Ovary (tissue), 7 donors: ENCODE measurements at regions not wholly inside any gene's neighbourhood (a gene's known extent, or its start where the extent isn't known, plus 50 kb on each side); places are given as distances from the start of the nearest gene placed in this dataset.

Experiments used
- DNase-seq, 5 donors: peaks; one replicate each; pipeline ENCODE4 v3.0.0-alpha.2; 2019 to 2020
- H3K27ac ChIP-seq, 2 donors: fragments of 200-600 bp; one replicate each; pipeline versions ENCODE4 v1.5.1 to v1.8.0; 2019 to 2022
- H3K27me3 ChIP-seq: fragments of 200-600 bp; one replicate; pipeline ENCODE4 v1.8.0; 2022
- H3K36me3 ChIP-seq: fragments of 200-600 bp; sonication (generic); one replicate; pipeline ENCODE4 v1.5.1; 2019
- H3K4me1 ChIP-seq: one replicate; pipeline ENCODE4 v1.8.1; 2013; ENCODE audit warnings: mild to moderate bottlenecking, moderate library complexity; ENCODE audit not compliant: insufficient read depth
- H3K4me3 ChIP-seq: fragments of 200-600 bp; sonication (generic); one replicate; pipeline ENCODE4 v1.5.1; 2017
- H3K9me3 ChIP-seq, 2 donors: fragments of 200-600 bp in 1 of 2; sonication (generic) in 1 of 2; one replicate each; pipeline versions ENCODE4 v1.5.1 to v1.8.1; 2013 to 2019; ENCODE audit warnings: mild to moderate bottlenecking in 1 of 2, moderate library complexity in 1 of 2
- CTCF ChIP-seq, 3 donors: fragments of 450-650 bp in 2 of 3; fragments of 200-600 bp in 1 of 3; IDR thresholded peaks; one replicate each; pipeline versions ENCODE4 v1.5.1 to v1.8.0; 2016 to 2022; ENCODE audit warnings: antibody characterized with exemption in 3 of 3, mild to moderate bottlenecking in 1 of 3
- EP300 ChIP-seq: sonication (generic); formaldehyde crosslinking; IDR thresholded peaks from one replicate; pipeline ENCODE4 v1.6.1; 2017; ENCODE audit warnings: antibody characterized with exemption
- POLR2A ChIP-seq: fragments of 450-650 bp; IDR thresholded peaks from one replicate; pipeline ENCODE4 v1.6.1; 2017; ENCODE audit warnings: antibody characterized with exemption, mild to moderate bottlenecking, moderate library complexity
- WGBS, 3 donors: extraction: QIAGEN DNeasy Blood & Tissue Kit in 1 of 3; methylation state at CpG; one replicate each; pipeline versions ENCODE4 v1.1.5 to v1.1.7; 2013 to 2017; 5-methylcytosine and 5-hydroxymethylcytosine counted together
- intact Hi-C, 4 donors: fragments of 100-400 bp; cut with DNase I; formaldehyde crosslinking; loops; one replicate each; pipeline versions ENCODE4 v1.11.0 to v1.15.1; 2022 to 2023
- donor health status: DM: no; HTN: no; CAD: no; lungs with moderate emphysema.
- donor health status: DM: no; HTN: no; CAD: no.
- donor health status: Bipolar disorder and iron deficiency.
- donor health status: DM: no; HTN: no; CAD: no.
- donor health status: DM: yes; HTN: yes; CAD: no.

- no peak for DNase-seq
- H3K27ac ChIP-seq = no peak overlapping the region
- H3K4me3 ChIP-seq = no peak overlapping the region
- H3K27me3 ChIP-seq = no peaks in the 10 kb centered on the region
- WGBS, 3 donors = 67 to 75% (median 71%) methylated on average over 8 of the region's 8 CpGs
- no peaks in the 10 kb centered on the region for H3K9me3 ChIP-seq
- intact Hi-C loops = no loop called here
- no peaks in the 10 kb centered on the region for H3K4me1 ChIP-seq
- H3K36me3 ChIP-seq = no peaks in the 10 kb centered on the region
- TF ChIP-seq CTCF (IDR thresholded peaks at IDR 0.05) (no peak), EP300 (no peak), POLR2A (no peak)
These were observed 193.7 kb downstream of the OLFM1 start for GRCh38 chr9:135281151-135281550.

GRCh38 chr9:135281791-135282737, 194.6 kb downstream of the OLFM1 start:
- Histone ChIP-seq H3K27me3 (no peaks in the 10 kb centered on the region), H3K27ac (no peak overlapping the region), H3K4me1 (no peaks in the 10 kb centered on the region), H3K4me3 (no peak overlapping the region), H3K36me3 (no peaks in the 10 kb centered on the region), H3K9me3 (no peaks in the 10 kb centered on the region)
- TF ChIP-seq POLR2A (no peak), CTCF (IDR thresholded peaks at IDR 0.05) (no peak), EP300 (no peak)
- DNase-seq = peak; percentile 55 to 84 (median 59)
- intact Hi-C loops = no loop called here
- 9 to 14% (median 11%) methylated on average over 24 of the region's 24 CpGs for WGBS, 3 donors

GRCh38 chr9:135282808-135283207, 195.3 kb downstream of the OLFM1 start:
- Histone ChIP-seq H3K27me3 (no peaks in the 10 kb centered on the region), H3K9me3 (no peaks in the 10 kb centered on the region), H3K4me3 (no peak overlapping the region), H3K36me3 (no peaks in the 10 kb centered on the region), H3K4me1 (no peaks in the 10 kb centered on the region), H3K27ac (no peak overlapping the region)
- DNase-seq = no peak
- 46 to 52% (median 49%) methylated on average over 4 of the region's 4 CpGs for WGBS, 3 donors
- TF ChIP-seq CTCF (IDR thresholded peaks at IDR 0.05) (no peak), EP300 (no peak), POLR2A (no peak)
- intact Hi-C loops = no loop called here

- Histone ChIP-seq H3K27me3 (no peaks in the 10 kb centered on the region), H3K27ac (no peak overlapping the region), H3K9me3 (no peaks in the 10 kb centered on the region), H3K36me3 (no peaks in the 10 kb centered on the region), H3K4me3 (no peak overlapping the region), H3K4me1 (no peaks in the 10 kb centered on the region)
- no peak for DNase-seq
- TF ChIP-seq EP300 = no peak
- TF ChIP-seq POLR2A = no peak
- TF ChIP-seq CTCF (IDR thresholded peaks at IDR 0.05) = no peak
- intact Hi-C loops = no loop called here
- WGBS, 3 donors = 5 to 19% (median 7%) methylated on average over 15 of the region's 15 CpGs
These were observed 195.9 kb upstream of the PPP1R26 start for GRCh38 chr9:135283671-135284070.
